GM19099 (cell line): ENCODE measurements at regions not wholly inside any gene's neighbourhood (a gene's known extent, or its start where the extent isn't known, plus 50 kb on each side); places are given as distances from the start of the nearest gene placed in this dataset.

Experiments
- POLR2A ChIP-seq: IDR thresholded peaks from 3 replicates; pipeline ENCODE4 v1.6.1; 2011; ENCODE audit warnings: low read depth; ENCODE audit not compliant: insufficient read length; ENCODE audit errors: extremely low read depth

DNA sequence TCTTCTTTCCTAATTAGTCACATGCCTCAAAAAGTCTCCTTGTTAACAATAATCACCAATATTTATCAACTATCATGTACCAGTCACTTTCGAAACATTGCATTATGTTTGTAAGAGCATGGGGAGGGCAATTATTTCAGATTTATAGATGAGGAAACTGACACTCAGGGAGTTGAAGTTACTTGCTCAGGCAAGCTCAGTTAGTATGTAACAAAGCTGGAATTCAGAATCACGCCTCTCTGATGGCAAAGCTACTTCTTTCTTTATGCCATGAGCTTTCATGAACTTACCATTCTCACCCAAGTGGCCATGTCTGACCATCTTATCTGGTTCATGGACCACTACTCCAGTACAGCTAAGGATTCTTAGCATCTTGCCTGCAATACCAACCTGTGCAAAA, 183.4 kb upstream of the TANK start:
- no peak for TF ChIP-seq POLR2A

DNA sequence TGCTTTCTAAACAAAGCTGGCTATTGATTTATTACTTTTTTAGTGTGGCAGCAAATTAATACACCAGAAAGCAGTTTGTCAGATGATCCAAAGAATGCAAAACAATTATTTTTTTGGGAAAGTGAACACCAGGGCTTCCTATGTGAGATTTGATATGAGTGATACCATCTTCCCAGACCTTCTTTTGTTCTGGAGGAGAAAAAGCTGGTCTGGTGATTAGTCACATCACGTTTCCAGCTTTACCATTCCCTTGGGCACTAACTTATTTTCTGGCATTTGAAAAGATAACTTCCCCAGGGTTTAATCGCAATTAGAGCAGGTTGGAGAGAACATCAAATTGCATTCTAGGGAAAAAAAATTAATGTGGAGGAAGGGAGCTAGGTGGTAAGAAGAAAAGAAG, 182.9 kb upstream of the TANK start:
- TF ChIP-seq POLR2A: no peak

DNA sequence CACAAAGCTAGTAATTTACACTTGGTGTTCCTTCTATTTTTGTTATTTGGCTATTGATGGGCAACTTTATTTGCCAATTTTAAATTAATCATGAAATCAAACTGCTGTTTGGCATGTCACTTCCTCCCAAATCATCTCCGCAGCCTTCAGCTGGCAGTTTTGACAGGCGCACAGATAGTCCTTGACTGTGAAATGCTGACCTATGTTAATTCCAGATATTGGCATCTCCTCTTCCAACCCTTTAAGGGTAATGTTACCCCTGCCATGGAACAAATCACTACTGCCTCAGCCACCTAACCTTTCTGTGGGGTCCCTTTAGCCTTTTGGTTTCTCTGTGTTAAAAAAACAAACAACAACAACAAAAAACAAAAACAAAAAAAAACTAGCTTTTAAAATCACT, 182.4 kb upstream of the TANK start:
- no peak for TF ChIP-seq POLR2A

DNA sequence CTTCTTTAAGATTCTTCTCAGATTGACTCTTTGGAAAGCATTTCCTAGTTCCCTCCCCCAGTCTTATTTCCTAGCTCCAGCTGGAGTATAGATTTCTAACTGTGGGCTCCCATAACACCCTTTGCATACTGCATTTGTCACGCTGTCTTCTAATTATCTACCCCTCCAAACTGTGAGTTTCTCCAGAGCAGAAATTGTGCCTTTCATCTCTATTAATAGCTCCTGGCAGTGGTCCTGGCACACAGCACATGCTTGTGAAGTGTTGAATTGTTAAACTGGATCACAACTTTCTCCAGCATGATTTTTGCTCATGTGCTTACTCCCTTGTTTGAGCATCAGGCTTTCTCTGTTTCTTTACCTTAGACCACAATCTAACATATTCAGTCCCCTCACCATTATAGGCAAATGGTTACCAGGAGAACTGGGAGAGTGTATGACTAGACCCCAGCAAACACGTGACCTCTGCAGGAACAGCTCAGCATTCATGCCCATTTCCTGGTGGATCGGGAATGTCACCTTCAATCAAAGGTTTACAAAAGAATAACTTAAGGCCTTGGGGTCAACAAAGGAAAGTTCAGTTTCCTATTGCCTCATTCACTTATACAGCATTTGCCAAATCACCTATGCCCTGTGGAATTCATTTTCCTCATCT, 175.7 kb upstream of the TANK start:
- TF ChIP-seq POLR2A: no peak

DNA sequence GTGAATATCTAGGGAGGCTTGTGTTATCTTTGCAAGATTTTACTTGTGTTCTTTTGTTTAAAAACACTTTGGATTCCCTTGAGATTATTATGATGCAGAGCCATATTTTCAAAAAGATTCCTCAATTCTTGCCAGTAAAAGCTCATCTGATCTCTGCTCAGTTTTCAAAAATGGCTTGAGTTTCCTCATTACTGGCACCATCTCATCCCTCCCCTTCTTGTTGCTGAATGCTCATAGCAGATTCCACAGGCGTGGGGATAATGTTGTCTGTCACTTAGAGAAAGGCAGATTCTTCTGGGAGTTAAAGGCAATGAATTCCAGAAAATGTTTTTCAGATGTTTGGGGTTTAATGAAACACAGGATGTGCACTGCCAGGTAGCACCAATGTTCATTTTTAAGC, 170.4 kb upstream of the TANK start:
- no peak for TF ChIP-seq POLR2A

DNA sequence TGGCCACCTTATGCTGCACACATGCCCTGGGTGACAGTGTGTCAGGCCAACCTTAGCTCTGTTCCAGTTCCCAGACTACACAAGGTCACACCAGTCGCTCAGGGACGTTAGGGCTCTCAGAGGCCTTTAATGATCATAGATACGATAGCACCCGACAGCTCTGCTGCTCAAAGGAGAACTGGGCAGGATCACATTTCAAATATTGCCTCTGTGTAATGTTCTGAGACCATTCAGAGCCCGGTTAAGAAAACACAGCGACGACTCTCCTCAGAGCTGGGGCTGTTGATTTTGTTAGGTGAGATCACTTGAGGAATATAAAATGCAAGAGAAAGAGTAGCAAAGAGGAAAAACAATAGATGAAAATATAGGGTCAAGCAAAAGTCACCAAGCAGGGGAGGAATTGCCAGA, 166.6 kb upstream of the TANK start:
- no peak for TF ChIP-seq POLR2A

DNA sequence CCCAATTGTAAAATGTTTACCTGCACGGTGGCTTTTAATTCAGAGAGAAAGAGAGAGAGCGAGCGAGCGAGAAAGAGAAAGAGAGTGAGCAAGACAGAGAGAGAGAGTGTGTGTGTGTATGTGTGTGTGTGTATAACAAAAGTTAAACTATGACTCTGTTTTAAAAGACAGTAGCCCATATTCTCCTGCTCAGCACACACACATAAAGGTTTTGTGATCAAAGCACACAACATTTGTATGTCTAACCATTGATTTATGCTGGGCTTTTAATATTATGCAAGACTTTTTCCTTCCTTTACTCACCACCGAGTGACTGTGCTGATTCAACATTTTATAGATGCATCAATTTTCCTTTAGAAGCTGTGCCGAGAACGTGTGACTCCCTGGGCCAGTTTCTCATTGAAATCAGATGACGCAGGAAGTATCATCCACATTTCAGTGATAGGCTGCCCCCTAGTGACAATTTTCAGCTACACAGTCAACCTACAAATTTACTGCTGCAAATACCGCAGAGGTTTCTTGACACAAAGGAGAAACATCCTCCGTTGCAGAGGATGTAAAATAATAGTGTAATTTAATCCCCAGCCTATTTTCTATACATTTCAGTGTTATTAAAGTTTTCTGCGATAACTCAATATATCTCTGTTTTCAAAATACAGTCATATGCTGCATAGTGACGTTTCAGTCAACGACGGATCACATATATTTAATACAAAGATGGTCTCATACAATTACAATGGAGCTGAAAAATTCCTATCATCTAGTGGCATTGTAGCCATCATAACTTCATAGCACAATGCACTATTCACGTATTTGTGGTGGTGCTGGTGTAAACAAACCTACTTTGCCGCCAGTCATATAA, 165.9 kb upstream of the TANK start:
- no peak for TF ChIP-seq POLR2A

DNA sequence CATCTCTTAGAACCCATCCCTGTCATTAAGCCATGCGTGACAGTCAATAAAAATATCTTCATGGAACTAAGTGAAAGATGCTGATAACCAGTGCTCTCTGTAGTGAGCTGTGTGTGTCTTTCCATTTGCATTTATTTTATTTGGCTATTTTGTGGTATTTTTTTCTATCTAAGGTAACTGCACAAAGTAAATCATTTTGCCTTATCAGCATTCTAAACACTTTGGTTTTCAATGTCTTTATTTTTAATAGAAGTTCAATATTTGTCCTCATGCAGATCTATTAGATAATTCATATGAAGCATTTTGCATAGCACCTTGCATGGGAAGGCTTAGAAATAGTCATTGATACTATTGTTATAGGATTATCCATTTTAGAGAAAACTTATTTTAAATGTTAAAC, 163.6 kb upstream of the TANK start:
- TF ChIP-seq POLR2A: no peak

DNA sequence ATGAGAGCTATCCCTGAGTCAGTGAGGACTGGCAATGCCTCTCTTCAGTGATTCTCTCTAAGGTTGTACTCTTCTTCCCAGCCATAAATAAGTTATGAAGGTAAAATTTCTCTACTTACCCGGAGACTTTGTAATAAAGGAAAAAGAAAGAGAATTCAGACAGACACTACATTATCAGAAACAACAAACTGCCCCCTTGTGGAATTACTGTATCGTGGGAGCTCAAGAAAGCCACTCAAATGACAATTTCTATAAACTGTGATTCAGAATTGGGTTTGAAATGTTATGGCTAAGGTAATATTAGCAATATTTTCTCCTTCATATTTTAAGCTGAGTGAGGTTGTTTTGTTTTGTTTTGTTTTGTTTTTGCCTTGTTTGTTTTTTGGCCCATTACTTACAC, 155.8 kb upstream of the TANK start:
- TF ChIP-seq POLR2A: no peak

DNA sequence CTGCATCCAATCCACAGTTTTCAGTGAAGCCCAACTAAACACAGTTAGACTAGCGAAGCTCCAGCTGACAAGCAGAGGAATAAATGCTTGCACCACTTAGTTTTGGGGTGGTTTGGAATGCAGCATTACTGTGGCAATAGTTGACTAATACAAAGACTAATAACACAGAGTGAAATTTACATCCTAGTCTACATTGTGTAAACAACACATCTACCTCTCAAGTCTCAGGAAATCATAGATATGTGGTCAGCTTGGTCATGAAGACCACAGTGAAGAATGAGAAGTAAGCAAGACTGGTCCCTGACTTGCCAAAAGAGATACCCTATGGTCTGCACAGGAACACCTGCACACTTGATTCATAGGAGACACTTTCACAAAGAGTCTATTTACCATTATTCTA, 155.1 kb upstream of the TANK start:
- TF ChIP-seq POLR2A: no peak

DNA sequence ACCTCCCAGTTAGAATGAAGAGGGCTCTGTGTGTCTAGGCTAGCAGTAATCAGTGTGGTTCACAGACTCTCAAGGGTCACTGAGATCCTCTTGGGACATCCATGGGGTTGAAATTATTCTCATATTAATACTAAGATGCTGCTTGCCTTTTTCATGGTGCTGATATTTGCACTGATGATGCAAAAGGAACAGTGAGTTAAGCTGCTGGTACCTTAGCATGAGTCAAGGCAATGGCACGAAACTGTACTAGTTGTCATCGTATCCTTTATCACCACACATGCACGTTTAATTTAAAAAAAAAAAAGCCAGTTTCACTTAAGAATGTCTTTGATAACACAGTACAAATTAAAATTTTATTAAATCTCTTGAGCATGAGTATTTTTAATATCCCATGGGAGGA, 151.9 kb upstream of the TANK start:
- TF ChIP-seq POLR2A: no peak

DNA sequence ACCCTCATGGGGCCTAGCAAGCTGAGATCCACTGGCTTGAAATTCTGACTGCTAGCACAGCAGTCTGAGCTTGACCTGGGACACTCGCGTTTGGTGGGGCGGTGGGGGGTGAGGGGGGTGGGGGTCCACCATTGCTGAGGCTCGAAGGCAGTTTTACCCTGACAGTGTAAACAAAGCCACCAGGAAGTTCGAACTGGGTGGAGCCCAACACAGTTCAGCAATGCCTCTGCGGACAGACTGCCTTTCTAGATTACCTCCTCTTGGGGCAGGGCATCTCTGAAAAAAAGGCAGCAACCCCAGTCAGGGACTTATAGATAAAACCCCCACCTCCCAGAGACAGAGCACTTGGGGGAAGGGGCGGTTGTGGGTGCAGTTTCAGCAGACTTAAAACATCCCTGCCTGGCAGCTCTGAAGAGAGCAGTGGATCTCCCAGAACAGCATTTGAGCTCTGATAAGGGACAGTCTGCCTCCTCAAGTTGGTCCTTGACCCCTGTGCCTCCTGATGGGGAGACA, 149.7 kb upstream of the TANK start:
- TF ChIP-seq POLR2A: no peak

DNA sequence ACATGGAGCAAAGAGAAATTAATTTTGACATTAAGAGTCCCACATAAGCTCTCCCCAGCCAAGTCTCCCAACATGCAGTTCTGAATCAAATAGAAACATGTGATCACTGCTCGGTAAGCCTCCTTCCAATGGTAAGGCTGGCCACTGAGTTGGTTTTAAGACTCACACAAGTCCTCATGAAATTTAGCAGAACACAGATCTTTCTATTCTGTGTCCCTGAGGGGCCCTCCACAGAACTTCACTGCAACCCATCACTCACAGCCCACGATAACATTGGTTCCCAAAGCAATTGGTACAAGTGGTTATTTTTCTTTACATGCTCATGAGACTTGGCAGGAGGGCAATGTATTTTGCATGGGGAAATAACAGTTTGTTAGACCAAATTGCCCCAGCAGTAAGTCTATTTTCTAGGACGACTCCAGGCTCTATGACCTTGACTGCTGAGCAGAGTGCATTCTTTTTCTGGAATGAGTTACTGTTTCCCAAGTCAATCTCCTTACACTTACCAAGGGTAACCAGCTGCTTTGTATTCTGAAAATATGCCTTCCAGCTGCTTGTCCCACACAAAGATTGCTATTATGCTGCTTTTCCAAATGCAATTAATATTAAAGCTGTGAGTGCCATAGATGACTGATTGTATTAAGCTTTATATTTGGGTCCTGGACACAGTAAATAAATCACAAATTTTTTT, 142.3 kb upstream of the TANK start:
- TF ChIP-seq POLR2A: no peak

DNA sequence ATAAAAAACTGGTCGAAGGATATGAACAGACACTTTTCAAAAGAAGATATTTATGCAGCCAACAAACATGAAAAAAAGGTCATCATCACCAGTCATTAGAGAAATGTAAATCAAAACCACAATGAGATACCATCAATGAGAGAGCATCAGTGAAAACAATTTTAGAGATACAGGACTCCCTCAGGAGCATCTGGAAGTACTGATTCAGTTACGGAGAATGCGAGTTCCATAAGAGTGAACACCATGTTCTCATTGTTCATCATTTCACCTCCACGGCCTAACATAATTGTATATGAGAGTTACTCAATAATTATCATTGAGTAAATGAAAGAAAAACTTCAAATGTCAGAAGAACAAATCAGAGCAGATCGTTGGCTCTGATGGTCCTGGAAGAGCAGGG, 140.9 kb upstream of the TANK start:
- no peak for TF ChIP-seq POLR2A

DNA sequence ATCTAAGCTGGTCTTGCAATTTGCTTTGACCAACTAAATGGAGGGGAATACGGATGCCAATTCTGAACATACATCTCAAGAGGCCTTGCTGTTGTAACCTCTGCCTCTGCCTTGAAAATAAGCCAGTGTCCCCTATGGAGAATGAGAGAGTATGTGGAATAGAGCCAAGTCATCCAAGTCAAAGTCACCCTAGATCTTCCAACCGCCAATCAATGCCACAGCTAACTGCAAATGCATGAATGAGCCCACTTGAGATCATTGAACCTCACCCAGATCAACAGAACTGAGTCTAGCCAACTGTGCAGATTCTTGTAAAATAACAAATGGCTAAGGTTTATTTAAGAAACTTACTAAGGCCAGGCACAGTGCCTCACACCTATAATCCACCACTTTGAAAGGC, 139.8 kb upstream of the TANK start:
- TF ChIP-seq POLR2A: no peak

DNA sequence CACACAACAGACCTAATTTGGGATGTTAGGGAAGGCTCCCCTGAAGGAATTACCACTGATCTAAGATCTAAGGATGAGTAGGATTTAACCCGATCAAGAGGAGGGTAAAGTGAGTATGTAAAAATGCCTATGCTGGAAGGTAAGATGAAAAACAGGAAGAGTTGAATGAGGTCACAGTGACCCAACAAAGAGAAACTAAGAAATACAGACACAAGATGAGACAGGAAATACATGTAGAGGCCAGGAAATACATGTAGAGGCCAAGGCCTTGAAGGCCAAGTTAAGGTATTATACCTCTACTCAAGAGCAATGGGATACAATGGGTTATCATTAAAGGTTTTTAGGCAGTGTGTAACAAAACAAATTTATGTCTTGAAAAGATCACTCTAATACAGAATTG, 131.6 kb upstream of the TANK start:
- no peak for TF ChIP-seq POLR2A
